CMK (cell line): ENCODE measurements at regions not wholly inside any gene's neighbourhood (a gene's known extent, or its start where the extent isn't known, plus 50 kb on each side); places are given as distances from the start of the nearest gene placed in this dataset.
"Not testable (repeated sequence)": the region's sequence is repeated elsewhere in the genome, so short reads cannot be mapped to it uniquely, and the experiment has no call there.

ENCODE experiments used
- DNase-seq: peaks from one replicate; pipeline ENCODE4 v3.0.0-alpha.2; 2010; ENCODE audit warnings: low read depth

DNA sequence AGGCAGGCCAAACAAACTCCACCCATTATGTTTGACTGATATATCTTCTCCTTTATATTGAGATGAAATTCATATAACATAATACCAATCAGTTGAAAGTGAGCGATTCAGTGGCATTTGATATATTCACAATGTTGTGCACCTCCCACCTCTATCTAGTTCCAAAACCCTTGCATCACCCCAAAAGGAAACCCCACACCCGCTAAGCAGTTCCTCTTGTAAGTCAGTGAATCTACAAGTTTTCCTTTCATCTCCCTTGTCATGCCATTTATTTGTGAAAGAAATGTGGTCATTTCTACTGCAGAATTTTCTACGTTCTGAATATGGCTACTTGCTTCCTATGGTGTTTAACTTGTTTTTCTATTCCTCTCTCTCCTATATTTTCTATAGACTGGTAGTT, 99.4 kb upstream of the PTPN3 start:
- DNase-seq, result no peak

DNA sequence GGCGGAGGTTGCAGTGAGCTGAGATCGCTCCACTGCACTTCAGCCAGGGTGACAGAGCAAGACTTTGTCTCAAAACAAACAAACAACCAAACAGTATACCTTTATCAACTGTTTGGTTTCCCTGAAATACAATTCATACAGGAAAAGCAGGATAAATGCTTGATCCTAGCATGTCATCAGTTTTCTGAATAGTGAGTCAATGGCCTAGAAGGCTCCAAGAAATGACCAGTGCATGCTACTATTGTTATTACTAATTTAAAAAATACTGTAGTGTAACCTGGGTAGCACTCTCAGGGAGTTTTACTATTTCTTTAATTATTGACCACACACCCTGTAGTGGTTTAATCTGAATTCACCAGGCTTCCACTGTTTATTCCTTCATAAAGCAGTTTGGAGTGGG, 101.0 kb upstream of the PTPN3 start:
- no peak for DNase-seq

DNA sequence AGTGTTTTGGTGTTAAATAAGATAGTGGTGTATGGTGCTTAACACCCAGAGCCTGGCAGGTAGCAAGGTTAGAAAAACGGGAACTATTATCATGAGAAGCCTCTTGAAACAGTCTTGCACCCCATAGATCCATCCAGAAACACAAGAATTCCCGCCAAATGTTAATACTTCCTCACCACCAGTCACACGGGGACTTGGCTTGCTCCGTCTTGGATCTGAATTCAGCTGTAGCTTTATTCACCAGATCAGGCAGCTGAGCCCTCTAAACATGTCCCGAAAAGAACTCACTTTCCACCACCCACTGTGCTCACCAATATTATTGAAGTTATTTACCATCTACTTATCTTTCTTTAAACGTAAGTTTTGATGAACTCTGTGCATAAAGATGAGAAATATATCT, 101.6 kb upstream of the PTPN3 start:
- no peak for DNase-seq

DNA sequence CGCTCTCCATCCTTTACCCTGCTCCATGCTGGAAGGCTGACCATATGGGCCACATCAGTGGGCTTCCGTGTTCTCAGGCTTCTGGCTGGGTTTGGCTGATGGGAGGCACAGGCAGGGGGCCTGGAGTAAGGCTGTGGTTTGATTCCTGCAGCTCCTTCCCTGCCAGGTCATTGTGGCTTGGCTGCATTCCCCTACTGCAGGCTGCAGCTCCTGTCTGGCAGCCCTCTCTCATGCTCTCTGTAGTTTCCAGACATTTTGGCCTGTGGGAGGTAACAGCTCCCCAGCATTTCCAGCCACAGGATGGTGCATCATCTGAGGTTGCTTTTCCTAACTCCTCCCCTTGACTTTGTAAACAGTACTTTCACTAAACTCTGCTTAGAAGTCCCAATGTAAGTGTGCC, 102.0 kb upstream of the PTPN3 start:
- no peak for DNase-seq

DNA sequence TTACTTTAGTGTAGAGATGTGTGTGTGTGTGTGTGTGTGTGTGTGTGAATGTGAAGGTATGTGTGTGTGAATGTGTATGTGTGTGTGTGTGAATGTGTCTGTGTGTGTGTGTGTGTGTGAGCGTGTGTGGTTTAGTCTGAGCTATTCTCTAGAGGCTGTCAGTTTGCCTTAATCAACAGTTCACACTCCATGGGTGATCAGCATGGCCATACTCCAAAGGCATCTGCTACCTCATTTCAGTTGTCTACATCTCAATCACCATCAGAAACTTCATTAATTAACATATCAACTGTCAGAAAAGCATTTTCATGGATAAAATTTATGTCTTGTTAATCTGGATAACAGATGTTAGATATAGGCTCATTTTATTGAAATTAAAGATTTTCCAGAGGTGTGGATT, 103.1 kb upstream of the PTPN3 start:
- DNase-seq, result no peak

DNA sequence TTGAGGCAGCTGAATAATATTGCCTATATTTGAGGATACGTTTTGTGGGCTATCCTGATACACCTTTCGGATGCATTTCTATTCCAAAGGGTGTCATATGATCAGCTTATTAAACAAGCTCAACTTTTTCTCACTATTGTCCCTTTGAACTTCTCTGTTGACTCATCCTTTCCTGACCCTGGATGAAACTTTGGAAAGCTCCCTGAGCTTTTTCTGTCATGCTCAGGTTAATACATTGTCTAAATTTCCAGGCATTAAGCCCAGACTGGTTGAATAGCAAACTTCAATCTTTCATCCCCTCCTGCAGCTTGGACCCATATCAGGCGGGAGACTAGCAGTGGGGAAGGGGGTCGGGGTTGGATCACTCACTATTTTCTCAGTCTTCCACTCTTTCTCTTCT, 104.9 kb upstream of the PTPN3 start:
- no peak for DNase-seq

DNA sequence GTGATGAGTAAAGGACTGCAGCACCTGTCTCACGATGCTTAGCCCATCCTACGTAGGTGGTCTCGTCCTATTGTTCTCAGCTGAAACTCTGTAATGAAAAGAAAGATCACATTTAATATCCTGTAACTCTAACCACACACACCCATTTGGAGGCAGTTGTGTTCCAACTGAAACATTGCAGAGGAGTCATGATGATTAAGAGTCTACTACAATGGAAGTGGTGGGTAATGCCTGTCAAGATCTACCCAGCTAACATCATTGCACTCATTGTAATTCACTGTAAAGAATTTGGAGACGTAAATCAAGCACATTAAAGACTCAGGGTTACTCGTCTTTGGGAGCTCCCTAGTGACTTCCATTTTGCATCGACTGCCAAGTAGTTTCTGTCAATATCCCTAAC, 106.0 kb upstream of the PTPN3 start:
- DNase-seq, result no peak

DNA sequence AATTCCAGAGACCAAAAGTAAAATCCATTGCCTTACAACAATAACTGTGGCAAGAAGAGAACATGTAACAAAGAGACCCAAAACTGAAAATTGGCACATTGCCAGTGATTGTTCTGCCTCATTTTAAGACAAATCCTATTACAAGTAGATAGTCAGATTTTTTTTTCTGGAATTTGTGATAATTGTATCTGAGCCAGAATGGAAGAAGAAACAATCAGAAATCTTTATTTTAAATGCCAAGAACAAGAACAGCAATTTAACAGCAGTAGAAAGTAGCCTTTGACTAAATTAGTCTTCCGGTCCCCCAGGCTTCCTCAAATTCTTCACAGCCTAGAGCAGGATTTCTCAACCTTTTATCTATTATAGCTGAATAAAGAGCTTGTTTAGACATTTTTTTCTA, 106.7 kb upstream of the PTPN3 start:
- DNase-seq, result no peak

DNA sequence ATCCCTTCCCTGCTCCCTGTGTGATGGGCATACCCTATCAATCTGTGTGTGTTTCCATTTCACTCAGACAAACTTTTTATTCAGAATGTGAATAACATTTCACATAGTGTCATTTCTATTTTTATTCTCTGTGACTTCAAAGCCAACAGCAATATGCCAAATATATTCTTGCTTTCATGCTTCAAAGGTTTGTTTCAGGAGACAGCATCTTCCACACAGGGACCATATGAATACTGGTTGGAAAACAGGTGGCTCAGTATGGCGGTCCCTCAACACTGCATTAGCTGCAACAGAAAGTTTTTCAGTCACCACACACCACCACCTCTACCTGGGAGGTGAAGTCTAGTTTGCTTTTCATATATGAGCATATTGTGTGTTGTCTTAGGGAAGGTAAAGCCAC, 111.0 kb upstream of the PTPN3 start:
- no peak for DNase-seq

DNA sequence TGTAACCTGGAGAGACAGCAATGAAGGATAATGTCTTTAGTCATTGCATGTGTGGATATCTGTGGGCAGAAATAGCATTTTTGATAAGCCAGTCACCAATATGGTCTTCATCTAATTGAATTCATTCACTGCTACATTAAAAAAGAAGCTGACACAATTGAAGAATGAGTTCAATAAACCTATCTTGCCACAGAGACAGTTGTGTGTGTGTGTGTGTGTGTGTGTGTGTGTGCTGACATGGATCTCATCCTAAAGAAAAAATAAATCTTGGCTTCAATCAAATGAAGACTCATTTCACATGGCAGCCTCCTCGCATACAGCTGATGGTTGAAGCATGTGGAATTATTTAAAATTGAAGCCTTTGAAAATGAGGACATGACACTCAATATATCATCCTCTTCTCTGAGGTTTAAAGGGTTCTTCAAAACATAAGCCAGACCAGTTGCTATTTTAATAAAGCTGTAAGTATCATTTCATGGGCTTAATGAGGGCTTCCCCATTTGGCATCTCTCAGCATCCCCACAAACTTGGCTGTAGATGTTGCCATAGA, 118.5 kb upstream of the PTPN3 start:
- DNase-seq, result no peak

DNA sequence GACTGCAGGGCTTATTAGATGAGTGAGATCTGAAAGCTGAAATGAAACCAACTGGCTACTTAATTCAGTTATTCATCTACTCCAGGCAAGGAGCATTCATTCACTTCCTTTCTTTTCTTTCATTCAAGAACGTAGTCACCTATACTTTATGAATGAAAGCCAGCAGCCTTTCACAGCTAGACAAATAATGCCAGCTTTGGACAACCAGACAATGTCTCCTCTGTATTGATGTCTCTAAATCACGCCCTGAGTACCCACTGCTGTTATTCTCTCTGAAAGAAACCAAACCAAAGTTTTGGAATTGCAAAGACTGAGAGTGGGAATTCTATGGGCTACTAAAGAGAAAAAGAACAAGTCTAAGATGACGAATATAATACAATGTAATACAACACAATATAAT, 121.2 kb upstream of the PTPN3 start:
- DNase-seq, result no peak

DNA sequence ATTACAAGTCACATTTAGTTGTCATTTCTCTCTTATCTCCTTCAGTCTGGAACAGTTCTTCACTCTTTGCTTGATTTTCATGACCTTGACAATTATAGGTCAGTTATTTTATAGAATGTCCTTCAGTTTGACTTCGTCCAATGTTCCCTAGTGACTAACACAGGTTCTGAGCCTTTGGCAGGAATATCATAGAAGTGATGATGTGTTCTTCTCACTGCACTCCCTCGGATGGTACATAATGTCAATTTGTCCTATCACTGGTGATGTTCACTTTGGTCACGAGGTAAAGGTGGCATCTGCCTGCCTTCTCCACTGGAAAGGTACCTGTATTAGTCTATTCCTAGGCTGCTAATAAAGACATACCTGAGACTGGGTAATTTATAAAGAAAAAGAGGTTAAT, 126.0 kb upstream of the PTPN3 start:
- no peak for DNase-seq

DNA sequence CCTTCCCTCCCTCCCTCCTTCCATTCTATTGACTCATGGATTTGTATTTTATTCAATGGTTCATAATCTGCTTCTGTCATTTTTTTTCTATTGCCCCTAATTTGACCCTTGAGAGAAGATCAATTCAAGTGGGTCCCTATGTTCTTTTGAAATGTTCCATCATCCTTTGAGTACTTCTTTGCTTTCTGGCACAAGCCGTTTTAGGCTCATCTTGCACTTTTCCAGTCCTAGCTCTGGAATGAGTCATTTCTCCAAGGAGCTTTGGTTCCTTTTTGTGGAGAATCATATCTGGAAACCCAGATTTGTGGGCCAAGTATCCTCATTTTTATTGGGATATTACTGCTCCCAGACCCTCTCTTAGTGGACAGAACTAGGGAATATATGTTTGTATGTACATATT, 126.8 kb upstream of the PTPN3 start:
- no peak for DNase-seq

DNA sequence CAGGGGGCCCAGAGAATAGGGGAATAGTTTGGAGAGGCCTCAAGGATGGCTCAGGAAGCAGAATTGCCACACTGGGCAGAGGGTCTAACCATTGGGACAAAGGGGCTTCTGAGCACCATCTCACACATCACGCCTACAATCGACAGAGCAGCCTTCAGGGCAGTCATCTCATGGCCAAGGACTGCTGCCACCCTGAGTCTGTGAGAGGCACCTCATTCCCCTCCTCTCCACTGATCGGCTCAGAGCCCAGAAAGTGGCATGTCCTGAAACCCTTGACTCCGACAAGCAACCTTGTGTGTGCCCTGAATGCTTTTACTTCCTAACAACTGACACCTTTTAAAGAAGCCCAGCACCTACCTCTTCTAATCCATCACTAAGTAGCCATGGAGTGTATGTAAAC, 128.9 kb upstream of the PTPN3 start:
- DNase-seq, result no peak

DNA sequence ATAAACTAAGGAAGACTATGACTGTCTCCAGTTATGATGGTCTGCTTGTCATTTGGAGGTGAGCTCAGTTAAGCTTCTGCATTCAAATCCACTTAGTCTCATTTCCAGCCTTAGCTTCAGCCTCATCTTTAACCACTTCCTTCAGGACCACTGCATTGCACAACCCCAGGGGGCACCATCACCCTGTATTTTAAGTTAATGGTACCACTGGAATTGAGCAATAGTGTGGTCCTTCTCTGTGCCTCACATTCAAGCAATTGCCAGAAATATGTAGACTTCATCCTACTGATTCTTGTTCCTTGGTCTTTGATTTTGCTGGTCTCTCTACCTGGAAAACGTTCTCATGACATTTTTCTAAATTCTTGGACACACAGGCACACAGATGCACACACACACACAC, 131.5 kb upstream of the PTPN3 start:
- no peak for DNase-seq

DNA sequence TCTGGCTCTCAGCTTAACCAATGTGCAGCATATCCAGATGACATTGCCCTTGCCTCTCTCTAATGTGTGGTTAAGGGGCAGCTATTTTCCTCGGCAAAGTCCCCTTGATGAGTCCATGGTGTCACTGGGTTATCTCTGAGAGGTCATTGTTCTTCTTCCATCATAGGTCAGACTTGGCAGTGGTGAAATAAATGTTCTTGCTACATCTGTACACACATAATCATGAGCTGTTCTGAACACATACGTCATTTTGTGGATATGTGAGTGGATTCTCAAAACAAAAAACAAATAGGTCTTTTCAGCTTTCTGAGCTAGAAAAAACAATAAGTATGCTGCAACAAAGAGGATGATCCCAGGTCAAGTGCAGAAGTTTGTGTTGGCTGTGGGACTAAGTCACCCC, 134.7 kb upstream of the PTPN3 start:
- no peak for DNase-seq

DNA sequence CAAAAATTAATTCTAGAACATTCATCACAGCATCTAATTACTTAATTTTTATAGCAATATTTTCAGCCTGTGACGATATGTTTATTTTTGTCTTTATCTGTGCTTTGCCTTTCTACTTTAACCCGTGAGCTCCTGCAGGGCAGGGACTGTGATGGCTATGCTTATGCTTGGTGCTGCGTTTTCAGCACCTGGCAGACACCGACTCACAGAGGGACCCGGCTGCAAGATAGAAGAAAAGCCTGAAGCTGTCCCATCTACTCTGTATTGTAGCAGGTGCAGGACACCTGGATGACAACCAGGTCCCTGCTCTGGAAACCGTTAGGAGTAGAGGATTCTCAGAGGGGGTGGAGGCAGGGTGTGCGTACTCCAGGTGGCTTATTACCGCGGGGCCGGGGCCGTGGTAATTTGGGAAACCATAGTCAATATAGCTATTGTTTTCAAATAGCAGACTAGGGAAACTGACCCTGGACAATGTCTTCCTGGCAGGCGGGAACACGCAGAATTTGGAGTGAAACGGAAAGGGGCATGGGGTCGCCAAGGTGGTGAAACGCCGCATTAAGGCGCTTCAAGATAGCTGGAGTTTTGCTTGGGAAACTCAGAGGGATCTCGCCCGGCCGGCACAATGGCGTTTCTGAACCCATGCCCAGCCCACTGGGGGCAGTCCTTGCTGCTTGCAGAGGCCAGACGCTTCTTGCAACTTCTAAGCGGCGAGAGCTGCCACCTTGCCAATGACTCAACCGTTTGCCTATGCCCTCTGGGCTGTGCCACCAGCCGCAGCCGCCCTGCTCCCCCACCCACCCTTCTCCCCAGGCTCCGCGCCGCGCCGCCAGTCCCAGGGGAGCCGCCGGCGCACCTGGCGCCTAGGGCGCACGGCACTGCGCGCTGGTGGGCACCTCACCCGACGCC, 140.1 kb upstream of the PALM2AKAP2 start:
- no peak for DNase-seq

DNA sequence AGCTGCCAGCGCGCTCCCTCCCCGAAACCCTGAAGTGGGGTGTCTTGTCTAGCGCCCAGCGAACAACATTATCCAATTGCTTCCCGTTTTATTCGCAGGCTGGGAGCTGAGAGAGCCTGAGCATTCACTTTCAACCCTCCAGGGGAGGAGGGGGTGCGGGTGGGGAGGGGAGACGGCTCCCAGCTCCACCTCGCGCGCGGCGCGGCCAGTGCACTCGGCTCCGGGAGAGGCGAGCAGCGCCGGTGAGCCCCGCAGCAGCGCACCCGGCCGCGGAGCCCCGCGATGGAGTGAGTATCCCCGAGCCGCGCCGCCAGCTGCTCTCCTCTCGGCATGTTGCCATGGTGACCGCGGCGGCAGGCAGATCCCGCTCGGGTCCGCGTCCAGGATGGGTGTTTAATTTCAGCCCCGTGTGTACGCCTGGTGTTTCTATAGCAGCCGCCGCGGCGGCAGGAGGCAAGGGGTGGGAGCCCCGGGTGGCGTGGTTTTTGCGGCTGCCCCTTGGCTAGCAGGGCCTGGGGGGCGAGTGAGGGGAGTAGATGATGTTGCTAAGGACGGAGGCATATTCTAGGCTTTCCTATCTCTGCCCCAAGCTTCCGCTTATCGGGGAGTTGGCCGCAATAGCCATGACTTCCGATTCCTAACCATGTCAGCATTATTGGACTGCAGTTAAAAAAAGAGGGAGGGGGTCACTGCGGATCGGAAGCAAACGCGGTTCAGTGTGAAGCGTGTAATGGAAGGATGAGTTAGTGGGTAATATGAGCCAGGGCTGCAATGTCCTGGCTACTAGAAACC, 139.2 kb upstream of the PALM2AKAP2 start:
- no peak for DNase-seq

DNA sequence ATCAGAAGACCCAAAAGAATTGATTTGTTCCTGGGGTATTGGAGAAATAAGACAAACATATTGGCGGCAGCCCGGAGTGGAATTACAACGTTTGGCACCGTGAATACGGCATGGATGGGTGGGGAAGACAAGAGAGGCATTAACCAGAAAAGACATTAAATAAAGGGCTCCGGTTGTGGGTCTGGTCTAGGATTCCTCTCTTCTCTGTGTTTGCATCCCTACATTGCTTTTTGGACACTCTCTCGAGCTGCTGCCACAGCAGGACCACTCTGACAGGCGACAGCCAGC, 138.7 kb upstream of the PALM2AKAP2 start:
- no peak for DNase-seq

DNA sequence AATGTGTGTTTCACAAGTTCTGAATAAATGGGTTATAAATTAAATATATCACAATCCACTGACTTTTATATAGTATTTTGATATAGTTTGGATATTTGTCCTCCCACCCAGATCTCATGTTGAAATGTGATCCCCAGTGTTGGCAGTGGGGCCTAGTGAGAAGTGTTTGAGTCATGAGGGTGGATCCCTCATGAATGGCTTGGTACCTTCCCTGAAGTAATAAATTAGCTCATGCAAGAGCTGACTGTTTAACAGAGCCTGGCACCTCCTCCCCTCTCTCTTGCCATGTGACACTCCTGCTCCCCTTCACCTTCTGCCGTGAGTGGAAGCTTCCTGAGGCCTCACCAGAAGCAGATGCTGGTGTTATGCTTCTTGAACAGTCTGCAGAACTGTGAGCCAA, 127.9 kb upstream of the PALM2AKAP2 start:
- no peak for DNase-seq

DNA sequence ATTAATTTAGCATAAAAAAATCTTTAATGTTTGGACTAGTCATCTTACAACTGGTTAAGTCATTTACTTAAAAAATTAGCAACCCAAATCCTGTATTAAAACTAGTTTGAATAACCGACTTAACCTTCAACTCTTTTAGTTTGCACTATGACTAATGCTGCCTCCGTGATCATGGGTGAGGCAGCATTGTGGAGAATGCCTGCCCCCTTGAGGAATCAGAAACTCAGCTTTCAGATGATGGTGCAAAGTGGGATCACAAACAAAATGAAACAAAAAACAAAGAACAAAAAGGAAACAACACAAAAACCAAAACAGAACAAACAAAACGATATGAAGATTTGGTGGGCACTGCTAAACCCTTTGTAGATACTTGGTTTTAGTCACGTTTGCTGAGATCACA, 127.0 kb upstream of the PALM2AKAP2 start:
- no peak for DNase-seq

DNA sequence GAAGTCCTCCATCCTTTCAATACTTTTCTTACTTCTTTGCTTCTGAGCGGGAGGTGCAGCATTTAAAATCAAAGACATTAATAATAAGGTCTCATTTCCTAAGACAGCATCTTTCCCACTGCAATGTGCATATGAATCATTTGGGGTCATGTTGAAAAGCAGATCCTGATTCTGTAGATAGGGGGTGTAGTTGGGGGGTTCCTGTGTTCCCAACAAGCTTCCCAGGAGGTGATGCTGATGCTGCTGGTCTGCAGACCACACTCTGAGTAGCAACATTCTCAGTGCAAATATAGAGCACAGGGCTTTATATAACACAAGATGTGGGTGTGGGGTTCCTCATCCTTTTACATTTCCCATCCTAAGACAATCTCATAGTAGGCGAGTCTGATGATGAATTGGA, 126.5 kb upstream of the PALM2AKAP2 start:
- DNase-seq, result no peak

DNA sequence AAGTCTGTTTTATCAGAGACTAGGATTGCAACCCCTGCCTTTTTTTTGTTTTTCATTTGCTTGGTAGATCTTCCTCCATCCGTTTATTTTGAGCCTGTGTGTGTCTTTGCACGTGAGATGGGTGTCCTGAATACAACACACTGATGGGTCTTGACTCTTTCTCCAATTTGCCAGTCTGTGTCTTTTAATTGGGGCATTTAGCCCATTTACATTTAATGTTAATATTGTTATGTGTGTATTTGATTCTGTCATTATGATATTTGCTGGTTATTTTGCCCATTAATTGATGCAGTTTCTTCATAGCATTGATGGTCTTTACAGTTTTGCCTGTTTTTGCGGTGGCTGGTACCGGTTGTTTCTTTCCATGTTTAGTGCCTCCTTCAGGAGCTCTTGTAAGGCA, 116.0 kb upstream of the PALM2AKAP2 start:
- DNase-seq, result not testable (repeated sequence)
